CD4-positive, alpha-beta T cell (primary cell): ENCODE measurements at regions not wholly inside any gene's neighbourhood (a gene's known extent, or its start where the extent isn't known, plus 50 kb on each side); places are given as distances from the start of the nearest gene placed in this dataset.

Experiments used
- ATAC-seq: fragments of 200-7000 bp; cut with Tn5 transposase; one replicate; pipeline ENCODE4 v1.10.0; 2022; ENCODE audit warnings: mild to moderate bottlenecking; ENCODE audit not compliant: poor library complexity
- CTCF ChIA-PET: fragments of 350-600 bp; sonication (Branson Sonifier 250); formaldehyde crosslinking; loops from one replicate; lab custom pipeline; 2021; ENCODE audit warnings: antibody characterized with exemption, inconsistent platforms; lab: Charles Lee
- POLR2A ChIA-PET: fragments of 350-600 bp; sonication (Branson Sonifier 250); formaldehyde crosslinking; loops from one replicate; lab custom pipeline; 2021; ENCODE audit warnings: antibody characterized with exemption, inconsistent platforms; lab: Charles Lee
- DNase-seq, 14 experiments: peaks; one replicate each; pipeline ENCODE4 v3.0.0-alpha.2; 2013 to 2020; ENCODE audit warnings: mixed read lengths in 2 of 14
- H3K27ac ChIP-seq, 2 donors: one replicate each; pipeline versions ENCODE4 v1.5.1 to v1.7.0; 2013; ENCODE audit warnings: low read length in 2 of 2, low read depth in 1 of 2, mild to moderate bottlenecking in 1 of 2
- H3K27me3 ChIP-seq, 2 experiments: 1 replicate in 1 of 2; 2 replicates in 1 of 2; pipeline versions ENCODE4 v1.6.1 to v1.7.0; 2013; ENCODE audit warnings: low read length in 2 of 2, control low read depth in 1 of 2, mild to moderate bottlenecking in 1 of 2, moderate library complexity in 1 of 2; ENCODE audit not compliant: insufficient read depth in 2 of 2, control insufficient read depth in 1 of 2
- H3K36me3 ChIP-seq: one replicate; pipeline ENCODE4 v1.6.1; 2013; ENCODE audit warnings: low read length, control low read depth; ENCODE audit not compliant: insufficient read depth
- H3K4me1 ChIP-seq: one replicate; pipeline ENCODE4 v1.6.1; 2013; ENCODE audit warnings: low read length, control low read depth; ENCODE audit not compliant: insufficient read depth
- H3K4me3 ChIP-seq: one replicate; pipeline ENCODE4 v1.5.1; 2013; ENCODE audit warnings: mild to moderate bottlenecking, low read length, moderate library complexity
- H3K9me3 ChIP-seq, 2 experiments: 1 replicate in 1 of 2; 2 replicates in 1 of 2; pipeline versions ENCODE4 v1.6.1 to v1.7.0; 2013; ENCODE audit warnings: low read length in 2 of 2, mild to moderate bottlenecking in 2 of 2, control low read depth in 1 of 2, moderate library complexity in 1 of 2; ENCODE audit not compliant: control insufficient read depth in 1 of 2, insufficient read depth in 1 of 2
- H3K27ac Mint-ChIP-seq: one replicate; pipeline ENCODE4 v1.8.0; 2020; ENCODE audit warnings: mixed read lengths
- H3K27me3 Mint-ChIP-seq: one replicate; pipeline ENCODE4 v1.8.0; 2021; ENCODE audit warnings: mixed read lengths
- H3K36me3 Mint-ChIP-seq: one replicate; pipeline ENCODE4 v1.8.0; 2021; ENCODE audit warnings: low read depth, mixed read lengths
- H3K4me1 Mint-ChIP-seq: one replicate; pipeline ENCODE4 v1.8.0; 2021; ENCODE audit warnings: low read depth, mixed read lengths
- H3K4me3 Mint-ChIP-seq: one replicate; pipeline ENCODE4 v1.8.0; 2020; ENCODE audit warnings: mild to moderate bottlenecking, mixed read lengths
- H3K9me3 Mint-ChIP-seq: one replicate; pipeline ENCODE4 v1.8.0; 2020; ENCODE audit warnings: mixed read lengths
- intact Hi-C, 2 experiments: fragments of 100-400 bp; cut with DNase I in 1 of 2; cut with micrococcal nuclease in 1 of 2; formaldehyde crosslinking; loops; one replicate each; pipeline versions ENCODE4 v1.15.1 to v1.9.0; 2023 to 2025; cut with DNase I, micrococcal nuclease
- TF ChIP-seq, protein P1 (sequence below): fragments of 200-600 bp; IDR thresholded peaks from one replicate; pipeline ENCODE4 v1.8.0; 2022; ENCODE audit warnings: antibody characterized with exemption, mild to moderate bottlenecking

DNA sequence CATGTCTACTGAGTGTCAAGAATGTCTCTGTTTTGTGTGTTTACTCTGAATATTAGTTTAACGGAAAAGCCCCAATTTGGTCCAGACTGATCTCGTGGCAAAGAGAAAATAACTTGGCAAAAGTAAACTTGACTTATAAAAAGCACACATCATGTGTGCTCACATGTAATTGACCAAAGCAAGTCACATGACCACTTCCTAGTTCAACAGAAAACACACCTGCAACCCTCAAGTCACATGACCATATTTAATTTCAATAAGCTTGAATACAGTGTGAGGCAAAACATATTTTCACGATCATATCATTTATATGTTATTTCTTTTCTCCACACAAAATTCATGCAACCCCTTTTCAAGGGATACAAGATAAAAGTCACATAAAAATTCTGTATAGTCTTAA lies 662.4 kb downstream of the SLITRK1 start:
- Histone ChIP-seq H3K4me3 (no peak overlapping the region), H3K27ac (no peak overlapping the region), H3K9me3 (no peaks in the 10 kb centered on the region), H3K4me1 (no peaks in the 10 kb centered on the region), H3K27me3 (no peaks in the 10 kb centered on the region), H3K36me3 (no peaks in the 10 kb centered on the region)
- Mint-ChIP-seq H3K9me3 (peaks cover 8% of the 10 kb centered on the region), H3K4me3 (no peak overlapping the region), H3K27ac (no peak overlapping the region), H3K36me3 (no peaks in the 10 kb centered on the region), H3K4me1 (no peaks in the 10 kb centered on the region), H3K27me3 (no peaks in the 10 kb centered on the region)
- POLR2A ChIA-PET, result no interaction called here
- CTCF ChIA-PET, result no interaction called here
- intact Hi-C loops, result no loop called here
- DNase-seq, result no peak
- ATAC-seq, result no peak
- TF ChIP-seq, protein P1, sequence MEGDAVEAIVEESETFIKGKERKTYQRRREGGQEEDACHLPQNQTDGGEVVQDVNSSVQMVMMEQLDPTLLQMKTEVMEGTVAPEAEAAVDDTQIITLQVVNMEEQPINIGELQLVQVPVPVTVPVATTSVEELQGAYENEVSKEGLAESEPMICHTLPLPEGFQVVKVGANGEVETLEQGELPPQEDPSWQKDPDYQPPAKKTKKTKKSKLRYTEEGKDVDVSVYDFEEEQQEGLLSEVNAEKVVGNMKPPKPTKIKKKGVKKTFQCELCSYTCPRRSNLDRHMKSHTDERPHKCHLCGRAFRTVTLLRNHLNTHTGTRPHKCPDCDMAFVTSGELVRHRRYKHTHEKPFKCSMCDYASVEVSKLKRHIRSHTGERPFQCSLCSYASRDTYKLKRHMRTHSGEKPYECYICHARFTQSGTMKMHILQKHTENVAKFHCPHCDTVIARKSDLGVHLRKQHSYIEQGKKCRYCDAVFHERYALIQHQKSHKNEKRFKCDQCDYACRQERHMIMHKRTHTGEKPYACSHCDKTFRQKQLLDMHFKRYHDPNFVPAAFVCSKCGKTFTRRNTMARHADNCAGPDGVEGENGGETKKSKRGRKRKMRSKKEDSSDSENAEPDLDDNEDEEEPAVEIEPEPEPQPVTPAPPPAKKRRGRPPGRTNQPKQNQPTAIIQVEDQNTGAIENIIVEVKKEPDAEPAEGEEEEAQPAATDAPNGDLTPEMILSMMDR, result no peak

DNA sequence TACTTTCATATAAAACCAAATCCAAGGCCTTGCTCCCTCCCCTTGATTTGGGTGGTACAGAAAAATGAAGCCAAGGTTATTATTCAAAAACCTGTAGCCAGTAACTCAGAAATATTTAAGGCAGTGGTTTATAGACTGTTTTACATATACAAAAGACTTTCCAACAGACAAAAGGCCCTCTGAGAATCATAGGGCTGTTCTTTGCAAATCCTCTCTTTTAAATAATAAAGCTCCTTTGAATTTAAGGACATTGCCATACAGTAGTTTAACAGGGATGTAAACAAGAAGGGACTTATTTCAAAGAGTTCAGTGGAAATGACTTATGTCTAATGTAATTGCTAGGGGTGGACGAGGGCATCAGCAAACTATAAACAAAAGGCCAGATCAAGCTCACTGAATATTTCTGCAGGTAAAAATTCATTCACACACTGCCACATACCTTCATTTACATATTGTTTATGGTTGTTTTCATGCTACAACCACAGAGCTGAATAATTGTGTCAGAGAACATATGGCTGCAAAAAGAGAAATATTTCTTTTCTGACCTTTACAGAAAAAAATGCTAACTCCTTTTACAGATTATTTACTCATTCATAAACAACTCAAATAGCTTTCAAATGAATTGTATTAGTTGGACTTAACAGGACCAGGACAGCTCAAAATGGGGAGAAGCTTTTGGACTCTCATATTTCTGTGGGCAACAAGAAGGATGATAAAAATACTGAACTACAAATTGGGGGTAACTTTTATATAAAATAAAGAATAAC lies 665.6 kb downstream of the SLITRK1 start:
- intact Hi-C loops, result no loop called here

DNA sequence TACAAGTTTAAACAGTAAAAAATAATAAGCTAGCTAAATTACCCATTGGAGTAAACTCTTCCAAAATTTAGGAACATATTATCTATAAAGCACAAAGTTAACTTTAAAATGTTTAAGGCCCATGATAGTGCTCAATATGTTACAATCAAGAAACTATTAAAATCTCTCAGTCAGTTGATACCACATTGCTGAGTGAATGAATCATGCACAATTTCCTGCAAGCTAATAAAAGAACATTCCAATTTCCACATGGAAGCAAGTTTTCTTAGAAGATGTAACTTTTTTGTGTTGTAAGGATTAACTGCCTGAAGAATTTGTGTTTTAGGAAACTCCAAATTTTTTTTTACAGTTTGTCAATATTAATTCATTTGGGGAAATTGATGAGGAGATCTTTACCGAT lies 666.6 kb downstream of the SLITRK1 start:
- no peaks in the 10 kb centered on the region for H3K4me1 Mint-ChIP-seq
- no peak for DNase-seq

More for the DNA sequence above, 665.6 kb downstream of the SLITRK1 start:
- CTCF ChIA-PET, result no interaction called here
- Mint-ChIP-seq H3K4me3 (no peak overlapping the region), H3K9me3 (peaks cover 9% of the 10 kb centered on the region), H3K27me3 (no peaks in the 10 kb centered on the region), H3K27ac (no peak overlapping the region), H3K36me3 (no peaks in the 10 kb centered on the region), H3K4me1 (no peaks in the 10 kb centered on the region)
- H3K9me3 ChIP-seq, result no peaks in the 10 kb centered on the region
- no peak for ATAC-seq
- POLR2A ChIA-PET, result no interaction called here
- H3K4me1 ChIP-seq, result no peaks in the 10 kb centered on the region
- TF ChIP-seq, protein P1, result no peak
- no peaks in the 10 kb centered on the region for H3K36me3 ChIP-seq
- H3K4me3 ChIP-seq, result no peak overlapping the region
- H3K27me3 ChIP-seq, result no peaks in the 10 kb centered on the region
- no peak for DNase-seq
- no peak overlapping the region for H3K27ac ChIP-seq

More for the DNA sequence above, 666.6 kb downstream of the SLITRK1 start:
- no peak overlapping the region for H3K27ac Mint-ChIP-seq
- CTCF ChIA-PET, result no interaction called here
- Histone ChIP-seq H3K36me3 (no peaks in the 10 kb centered on the region), H3K4me3 (no peak overlapping the region), H3K9me3 (no peaks in the 10 kb centered on the region), H3K27ac (no peak overlapping the region), H3K27me3 (no peaks in the 10 kb centered on the region), H3K4me1 (no peaks in the 10 kb centered on the region)
- intact Hi-C loops, result no loop called here
- H3K9me3 Mint-ChIP-seq, result peaks cover 13% of the 10 kb centered on the region
- H3K36me3 Mint-ChIP-seq, result no peaks in the 10 kb centered on the region
- no peak for ATAC-seq
- TF ChIP-seq, protein P1, result no peak
- no peaks in the 10 kb centered on the region for H3K27me3 Mint-ChIP-seq
- H3K4me3 Mint-ChIP-seq, result no peak overlapping the region
- POLR2A ChIA-PET, result no interaction called here
